ENCODE measurements at regions not wholly inside any gene's neighbourhood (a gene's known extent, or its start where the extent isn't known, plus 50 kb on each side); places are given as distances from the start of the nearest gene placed in this dataset.
"Not testable (repeated sequence)": the region's sequence is repeated elsewhere in the genome, so short reads cannot be mapped to it uniquely, and the experiment has no call there.

DNA sequence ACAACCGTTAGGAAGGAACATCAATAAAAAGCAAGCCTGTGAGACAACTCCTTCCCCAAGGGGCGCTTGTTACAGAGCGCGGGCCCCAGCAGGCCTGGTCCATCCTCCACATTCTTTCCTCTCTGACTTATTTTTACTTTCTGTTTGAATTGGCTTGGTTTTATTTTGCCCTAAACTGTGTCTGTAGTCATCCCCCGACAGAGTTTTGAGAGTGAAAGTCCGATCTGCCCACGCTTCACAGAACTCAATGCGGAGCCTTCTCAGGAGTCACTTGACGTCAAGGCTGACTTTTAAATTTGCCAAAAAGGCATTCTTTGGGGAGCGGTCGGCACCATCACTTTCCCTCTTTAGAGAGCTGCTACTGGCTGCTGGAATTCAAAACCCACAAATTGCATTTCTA lies 150.1 kb upstream of the KLF6 start:
- DNase-seq (ENCODE audit: low read depth in 2 of 2), result peak in 1 of 2 donors; percentile 46

DNA sequence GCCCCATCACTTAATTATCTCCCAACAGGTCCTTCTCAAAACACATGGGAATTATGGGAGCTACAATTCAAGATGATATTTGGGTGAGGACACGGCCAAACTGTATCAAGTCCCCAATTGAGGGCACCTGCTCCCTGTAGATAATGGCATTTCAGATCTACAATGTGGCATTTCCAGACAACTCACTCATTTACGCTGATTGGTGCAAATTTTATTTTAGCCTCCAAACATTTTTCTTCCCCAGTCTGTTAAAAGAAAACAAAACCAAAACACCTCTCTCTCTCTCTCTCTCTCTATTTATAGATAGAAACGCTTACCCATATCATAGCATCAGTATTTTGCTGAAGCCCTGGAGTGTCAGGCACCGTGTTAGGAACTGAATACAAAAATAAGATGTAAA lies 148.7 kb upstream of the KLF6 start:
- no peak for DNase-seq (ENCODE audit: low read depth in 2 of 2)

DNA sequence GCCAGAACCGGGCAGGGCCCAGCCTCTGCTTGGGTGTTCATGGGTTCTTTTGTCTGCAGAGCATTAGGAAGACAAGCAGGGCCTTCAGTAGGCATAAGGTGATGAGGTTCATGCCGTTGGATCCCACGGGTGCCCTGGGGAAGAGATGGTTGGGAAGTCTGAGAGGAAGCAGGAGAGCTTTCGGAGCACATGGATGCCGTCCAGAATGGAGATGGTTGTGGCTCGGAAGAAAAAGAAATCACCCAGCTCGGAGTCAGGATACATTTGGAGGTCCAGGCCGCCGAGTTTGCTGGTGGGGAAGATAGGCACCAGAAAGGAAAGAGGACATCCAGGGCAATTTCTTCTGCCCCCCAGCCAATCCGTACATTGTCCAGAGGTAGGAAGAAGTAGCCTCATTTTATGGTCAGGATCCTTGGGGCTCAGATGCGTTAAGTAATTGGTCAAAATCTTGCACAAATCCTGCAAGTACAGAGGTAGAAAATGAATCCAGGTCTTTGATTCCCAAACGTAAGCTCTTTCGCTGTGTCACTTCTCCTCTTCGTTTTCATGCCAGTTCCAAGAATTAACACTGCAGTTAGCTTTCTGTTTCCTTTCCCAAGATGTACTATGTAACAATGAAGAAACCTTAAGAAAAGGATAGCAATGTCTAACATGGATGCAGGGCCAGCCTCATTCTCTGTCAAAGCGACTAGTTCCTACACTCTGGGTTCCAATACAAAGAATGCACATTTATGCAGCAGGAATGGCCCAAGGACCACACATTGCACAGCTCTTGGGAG lies 147.8 kb upstream of the KLF6 start:
- DNase-seq (ENCODE audit: low read depth in 2 of 2), result no peak

DNA sequence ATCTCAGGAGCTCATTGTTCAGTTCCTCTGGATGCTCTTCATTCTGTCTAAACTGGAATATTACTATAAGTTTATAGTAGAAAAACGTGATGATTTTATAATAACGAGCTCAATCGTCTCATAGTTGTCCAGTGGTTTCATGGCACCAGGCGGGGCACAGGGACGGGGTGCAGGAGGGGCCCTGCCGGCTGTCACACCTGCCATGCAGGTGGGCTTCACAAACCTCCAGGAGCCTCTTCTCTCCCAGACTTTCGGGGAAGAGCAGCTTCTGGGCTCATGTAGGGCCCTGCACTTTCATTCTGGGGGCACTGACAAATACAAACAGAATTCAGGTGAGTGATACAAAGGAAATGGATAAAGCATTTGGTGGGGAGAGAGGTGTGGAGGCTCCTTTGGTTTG lies 146.9 kb upstream of the KLF6 start:
- DNase-seq (ENCODE audit: low read depth in 2 of 2), result no peak

DNA sequence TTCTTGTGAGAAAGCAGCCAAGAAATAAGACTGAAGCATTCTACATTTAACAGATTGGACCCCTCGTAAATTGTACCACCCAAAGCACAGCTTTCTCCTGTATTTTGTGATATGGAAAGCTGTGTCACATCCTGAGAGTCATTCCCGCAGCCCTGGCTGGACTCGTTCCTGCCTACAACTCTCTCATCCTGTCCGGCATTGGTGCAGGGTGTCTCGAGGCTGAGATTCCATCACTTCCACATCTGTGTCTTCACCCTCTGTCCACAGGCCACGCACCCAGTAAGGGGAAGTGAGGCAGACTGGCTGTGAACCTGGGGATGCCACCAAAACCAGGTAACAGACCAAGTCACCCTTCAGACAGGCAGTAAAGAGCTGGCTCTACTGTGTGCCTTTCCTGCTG lies 146.2 kb upstream of the KLF6 start:
- no peak for DNase-seq (ENCODE audit: low read depth in 2 of 2)

DNA sequence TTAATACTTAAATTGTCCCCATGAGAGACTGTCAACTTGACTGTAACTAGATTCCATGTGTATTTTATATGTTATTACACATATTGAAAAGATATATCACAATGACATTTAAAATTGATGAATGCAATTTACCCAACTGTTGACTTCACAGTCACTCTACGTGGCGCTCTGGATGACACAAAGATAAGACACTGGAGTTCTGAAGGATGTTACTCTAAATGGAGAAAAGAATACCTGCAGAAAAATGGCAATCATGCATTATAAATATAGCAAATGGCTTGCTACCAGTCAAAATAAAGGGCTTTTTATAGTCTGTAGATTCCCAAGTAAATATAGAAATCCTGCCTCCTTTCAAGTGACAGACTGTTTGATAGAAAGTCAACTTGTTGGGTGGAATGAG lies 143.6 kb upstream of the KLF6 start:
- no peak for DNase-seq (ENCODE audit: low read depth in 2 of 2)

DNA sequence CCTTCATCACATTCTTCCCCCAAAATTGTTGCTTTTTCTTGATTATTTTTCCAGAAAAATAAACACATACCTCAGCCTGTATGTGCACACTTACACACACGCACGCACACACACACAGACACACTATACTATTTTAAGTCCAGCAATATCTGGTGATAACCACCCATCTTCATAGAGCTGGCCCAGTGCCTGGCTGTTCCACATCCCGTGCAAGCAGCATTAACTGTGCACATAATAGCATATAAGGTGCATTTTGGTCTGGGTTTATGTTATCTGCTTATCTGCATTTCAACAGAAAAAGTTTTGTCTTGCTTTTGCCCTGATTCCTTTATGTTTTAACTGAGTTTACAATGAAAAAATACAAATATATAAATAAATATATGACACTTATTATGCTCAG lies 143.1 kb upstream of the KLF6 start:
- DNase-seq (ENCODE audit: low read depth in 2 of 2), result no peak

DNA sequence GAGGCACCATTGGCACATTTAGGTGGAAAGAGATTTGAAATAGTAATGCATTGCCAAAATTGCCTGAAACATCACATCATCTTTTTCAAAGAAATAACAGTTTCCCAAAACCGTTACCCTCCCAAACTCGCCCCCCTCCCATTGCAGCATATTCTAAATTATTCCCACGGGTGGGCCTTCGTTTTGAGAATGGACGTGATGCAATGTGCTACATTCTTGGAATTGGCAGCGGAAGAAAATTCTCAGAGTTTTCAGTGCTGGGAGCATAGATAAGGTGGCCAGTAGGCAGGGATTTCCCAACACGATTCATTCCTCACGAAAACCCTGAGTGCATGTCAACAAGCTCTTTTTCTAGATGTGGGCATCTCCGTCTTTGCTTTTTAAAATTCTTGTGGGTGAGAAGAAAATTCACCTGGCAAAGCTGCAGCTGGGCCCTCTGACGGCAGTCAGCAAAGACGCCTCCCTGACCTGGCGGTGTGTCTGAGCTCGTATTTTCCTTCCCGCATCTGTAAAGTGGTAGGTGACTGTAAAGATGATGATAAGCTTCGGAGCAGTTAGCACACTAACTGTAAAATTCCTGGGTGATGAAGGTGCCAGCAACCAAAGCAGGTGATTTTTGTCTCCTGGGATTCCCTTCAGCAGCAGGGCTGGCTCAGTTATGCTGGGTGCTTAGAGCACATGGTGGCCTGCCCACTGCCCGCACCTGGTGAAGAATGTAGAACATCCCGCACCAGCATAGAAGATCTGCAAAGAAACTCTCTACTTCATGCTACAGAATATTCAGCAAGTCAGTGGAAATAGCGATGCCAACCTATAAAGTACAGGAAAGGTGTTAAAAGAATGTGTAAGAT lies 141.9 kb upstream of the KLF6 start:
- DNase-seq (ENCODE audit: low read depth in 2 of 2), result no peak

DNA sequence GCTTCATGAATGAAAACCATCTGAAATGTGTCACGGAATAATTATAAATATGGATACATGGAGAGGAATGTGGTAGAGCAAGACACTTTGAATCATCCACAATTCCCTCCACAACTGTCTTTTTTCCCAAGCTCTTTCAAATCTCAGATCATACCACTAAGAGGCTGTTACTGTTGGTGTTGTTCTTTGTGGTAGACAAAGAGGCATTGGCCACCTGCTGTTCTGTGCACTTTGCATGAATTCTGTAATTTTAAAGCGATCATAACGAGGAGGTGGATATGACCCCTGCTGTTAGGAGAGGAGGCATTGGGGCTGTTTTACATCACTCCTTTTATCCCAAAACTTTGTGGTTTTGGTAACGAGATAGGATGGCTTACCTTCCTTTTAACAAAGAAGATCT lies 141.2 kb upstream of the KLF6 start:
- DNase-seq (ENCODE audit: low read depth in 2 of 2), result no peak

DNA sequence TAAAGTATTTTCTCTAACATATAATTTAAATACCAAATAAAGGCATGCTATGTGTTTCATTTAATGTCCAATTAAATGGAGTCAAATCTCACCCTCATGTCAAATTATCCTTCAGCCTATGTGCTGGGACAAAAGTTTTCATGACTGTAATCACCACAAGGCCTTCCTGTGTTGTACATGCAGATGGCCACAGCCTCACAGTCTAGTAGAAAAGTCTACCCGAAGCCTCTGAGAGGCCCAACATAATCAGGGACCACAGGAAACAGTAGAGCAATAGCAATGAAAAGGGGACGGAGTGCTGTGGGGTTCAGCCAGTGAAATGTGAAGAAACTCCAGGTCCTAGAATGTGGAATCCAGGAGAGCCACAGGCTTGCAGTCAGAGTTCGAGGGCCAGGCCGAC lies 140.2 kb upstream of the KLF6 start:
- no peak for DNase-seq (ENCODE audit: low read depth in 2 of 2)

DNA sequence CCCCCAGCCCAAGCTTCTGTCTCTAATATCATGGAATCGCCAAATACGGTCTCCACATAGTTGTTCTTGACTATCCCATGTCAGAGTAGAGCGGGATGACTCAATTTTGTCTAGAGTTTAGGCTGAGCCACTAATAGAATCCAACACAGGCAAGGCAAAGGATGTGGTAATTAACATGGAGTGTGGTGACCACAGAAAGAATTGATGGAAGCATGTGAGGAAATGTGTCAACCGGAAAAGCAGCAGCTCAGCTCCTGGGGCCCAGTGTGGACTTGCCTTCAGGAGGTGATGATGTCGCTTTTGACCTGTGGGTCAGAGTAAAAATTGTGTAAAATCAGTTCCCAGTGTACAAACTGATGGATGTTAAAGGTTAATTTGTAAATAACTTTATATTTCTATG lies 139.3 kb upstream of the KLF6 start:
- no peak for DNase-seq (ENCODE audit: low read depth in 2 of 2)

DNA sequence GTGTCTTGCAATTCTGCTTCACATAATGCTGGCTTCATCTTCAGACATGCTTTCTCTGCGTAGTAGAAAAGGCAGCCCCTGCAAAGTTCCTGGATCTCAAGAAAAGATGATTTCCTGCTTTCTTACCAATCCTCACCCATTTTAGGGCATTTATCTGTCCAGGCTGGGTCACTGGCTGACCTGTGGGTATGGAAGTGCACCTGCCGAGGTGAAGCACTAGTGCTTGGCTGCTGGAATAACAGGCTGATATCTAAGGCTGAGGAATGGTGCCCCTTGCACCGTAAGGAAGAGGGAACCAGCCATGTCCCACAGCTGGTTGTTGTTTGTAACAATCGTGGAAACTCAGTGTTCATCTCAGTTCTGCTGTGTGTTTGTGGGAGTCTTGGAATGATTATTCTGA lies 138.0 kb upstream of the KLF6 start:
- no peak for DNase-seq (ENCODE audit: low read depth in 2 of 2)

DNA sequence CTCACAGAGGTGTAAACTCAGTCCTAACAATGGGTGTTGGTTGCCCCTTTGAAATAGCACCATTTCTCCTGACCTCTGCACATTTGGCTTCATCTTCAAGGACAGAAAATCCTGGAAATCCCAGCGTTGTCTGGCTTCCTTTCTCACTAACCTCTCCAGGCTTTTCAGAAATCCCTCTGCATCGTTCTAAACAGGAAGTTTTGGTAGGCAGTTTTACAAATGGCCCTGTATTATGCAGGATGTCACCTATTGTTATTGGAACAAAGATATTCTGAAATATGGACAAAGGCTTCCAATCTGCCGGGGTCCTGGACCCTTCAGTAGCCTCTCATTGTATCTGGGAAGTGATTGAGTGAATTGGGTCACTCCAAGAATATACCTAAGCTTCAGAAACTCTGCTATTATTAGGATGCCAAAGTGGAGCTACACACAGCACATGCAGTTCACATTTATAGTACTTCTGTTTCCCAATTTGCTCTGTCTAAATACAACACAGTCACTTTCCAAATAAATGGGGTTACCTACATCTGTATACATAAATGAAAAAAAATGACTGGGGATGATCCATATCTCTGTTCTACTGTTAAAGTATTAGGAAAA lies 134.8 kb upstream of the KLF6 start:
- DNase-seq (ENCODE audit: low read depth in 2 of 2), result no peak

DNA sequence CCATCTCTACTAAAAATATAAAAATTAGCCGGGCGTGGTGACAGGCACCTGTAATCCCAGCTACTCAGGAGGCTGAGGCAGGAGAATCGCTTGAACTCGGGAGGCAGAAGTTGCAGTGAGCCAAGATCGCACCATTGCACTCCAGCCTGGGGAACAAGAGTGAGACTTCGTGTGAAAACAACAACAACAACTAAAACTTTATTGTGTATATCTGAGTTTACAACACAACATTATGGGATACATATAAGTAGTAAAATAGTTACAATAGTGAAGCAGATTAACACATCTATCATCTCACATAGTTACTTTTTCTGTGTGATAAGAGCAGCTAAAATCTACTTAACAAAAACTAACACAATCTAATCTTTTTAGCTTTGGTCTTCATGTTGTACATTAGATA lies 132.4 kb upstream of the KLF6 start:
- not testable (repeated sequence) for DNase-seq (ENCODE audit: low read depth in 2 of 2)

DNA sequence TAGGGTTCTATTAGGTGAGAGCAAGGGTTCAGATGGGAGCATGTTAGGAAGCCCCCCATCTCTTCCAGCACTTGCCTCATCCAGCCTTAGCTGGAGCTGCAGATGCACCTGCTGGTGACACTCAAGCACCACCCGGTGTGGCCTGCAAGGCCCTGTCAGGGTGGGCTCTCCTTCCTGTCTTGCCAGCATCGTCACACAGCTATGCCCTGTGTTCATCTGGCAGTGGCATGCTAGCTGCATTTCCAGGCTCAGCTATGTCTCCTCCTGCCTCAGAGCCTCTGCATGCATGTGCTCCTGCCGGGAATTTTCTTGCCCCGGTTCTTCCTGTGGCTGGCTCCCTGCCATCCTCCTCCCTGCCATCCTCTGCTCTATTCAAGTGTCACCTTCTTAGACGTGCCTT lies 129.7 kb upstream of the KLF6 start:
- DNase-seq (ENCODE audit: low read depth in 2 of 2), result no peak

DNA sequence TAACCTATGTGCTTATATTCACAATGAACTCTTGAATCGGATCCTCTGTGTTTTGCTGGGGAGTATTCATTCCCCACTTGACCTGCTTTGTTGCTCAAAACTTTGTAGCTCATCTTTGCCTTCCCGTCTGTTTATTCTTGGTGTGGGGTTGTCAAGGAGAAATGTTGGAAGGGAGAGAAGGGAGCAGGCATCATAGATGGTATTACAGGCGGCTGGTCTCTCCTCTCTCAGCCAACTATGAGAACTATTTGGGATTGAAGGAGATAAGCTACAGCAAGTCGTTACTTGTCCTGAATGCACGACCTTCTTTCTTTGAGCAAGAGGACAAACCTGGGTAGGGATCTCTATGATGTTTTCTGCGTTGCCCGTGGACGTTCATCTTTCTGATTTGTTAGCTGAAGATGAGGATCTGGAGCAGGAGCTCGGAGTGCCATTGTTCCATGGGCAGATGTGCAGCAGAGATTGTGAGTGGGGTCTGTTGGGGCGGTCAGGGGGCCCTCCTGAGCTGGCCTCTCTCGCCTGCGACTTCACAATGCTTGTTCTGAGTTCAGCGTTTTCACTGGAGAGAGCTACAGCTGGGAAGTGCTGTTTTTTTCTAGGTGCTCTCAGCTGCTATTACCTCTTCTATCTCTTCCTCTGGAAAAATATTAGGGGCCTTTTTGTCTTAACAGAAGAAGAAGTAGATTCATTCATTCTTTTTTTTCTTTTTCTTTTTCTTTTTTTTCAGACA lies 126.9 kb upstream of the KLF6 start:
- DNase-seq (ENCODE audit: low read depth in 2 of 2), result no peak

DNA sequence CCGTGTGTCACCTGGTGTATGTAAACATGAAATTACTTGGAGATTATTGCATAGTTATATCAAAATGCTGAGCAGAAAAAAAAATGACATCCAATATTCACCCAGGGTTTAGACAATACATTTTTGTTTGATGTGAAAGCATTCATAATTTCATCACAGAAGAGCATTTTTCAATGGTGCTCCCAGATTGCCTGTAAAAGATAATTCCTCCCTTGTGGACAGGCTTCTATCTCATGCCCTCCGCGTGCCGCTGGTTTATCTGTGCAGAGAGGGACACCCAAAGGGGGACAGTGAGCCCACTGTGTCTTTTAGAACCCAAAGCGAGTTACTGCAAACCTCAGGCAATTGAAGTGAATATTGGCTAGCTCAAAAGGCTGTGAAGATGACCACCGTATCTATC lies 126.2 kb upstream of the KLF6 start:
- no peak for DNase-seq (ENCODE audit: low read depth in 2 of 2)

DNA sequence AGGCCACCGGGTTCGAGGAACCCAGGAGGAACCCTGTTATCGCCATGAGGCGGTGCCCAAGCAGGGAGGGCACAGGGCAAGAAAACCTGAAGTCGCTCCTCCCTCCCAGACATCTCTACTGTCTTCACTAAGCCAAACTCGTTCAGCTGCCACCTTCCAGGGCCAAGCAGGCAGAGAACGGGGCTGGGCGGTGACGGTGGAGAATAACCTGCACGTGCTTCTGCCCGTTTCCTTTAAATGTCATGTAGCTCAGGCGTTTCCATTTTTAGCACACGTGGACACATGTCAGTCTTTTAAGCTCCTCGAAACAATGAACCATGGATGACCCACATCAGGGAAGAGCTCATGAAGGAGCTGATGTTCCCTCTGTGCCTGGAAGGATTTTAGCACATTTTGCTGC lies 124.3 kb upstream of the KLF6 start:
- DNase-seq (ENCODE audit: low read depth in 2 of 2), result no peak

DNA sequence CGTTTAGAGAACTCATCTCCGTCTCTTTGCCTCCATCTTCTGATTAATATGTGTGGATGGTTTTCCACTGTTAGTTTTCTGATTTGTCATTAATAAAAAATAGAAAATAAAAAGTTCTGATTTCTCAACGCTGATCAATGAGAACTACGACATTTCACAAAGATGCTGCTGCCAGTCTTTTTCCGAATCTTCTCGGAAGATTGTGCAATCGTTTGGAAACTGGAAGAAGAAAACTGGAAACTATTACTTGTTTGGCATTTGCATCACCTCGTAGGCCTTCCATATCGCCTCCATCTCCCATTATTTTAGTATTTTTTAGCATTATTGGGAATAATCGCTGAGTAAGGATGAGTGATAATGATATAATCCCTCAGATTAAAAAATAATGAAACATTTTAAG lies 123.2 kb upstream of the KLF6 start:
- no peak for DNase-seq (ENCODE audit: low read depth in 2 of 2)

DNA sequence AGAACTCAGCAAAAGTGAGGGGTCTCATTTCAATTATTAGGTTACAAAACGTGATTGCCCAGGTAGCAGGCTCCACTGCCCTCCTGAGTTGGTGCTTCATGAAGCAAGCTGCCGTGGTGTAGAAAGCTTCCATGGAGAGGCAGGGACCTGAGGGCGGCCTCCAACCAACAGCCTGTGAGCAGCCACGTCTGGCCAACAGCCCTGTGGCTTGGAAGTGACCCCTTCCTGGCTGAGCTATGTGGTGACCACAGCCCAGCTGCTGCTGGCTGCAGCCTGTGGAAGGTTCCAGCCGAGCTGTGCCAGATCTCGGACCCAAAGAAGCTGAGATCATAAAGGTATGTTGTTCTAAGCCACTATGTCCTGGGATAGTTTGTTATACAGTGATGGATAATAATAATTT lies 122.5 kb upstream of the KLF6 start:
- DNase-seq (ENCODE audit: low read depth in 2 of 2), result no peak

DNA sequence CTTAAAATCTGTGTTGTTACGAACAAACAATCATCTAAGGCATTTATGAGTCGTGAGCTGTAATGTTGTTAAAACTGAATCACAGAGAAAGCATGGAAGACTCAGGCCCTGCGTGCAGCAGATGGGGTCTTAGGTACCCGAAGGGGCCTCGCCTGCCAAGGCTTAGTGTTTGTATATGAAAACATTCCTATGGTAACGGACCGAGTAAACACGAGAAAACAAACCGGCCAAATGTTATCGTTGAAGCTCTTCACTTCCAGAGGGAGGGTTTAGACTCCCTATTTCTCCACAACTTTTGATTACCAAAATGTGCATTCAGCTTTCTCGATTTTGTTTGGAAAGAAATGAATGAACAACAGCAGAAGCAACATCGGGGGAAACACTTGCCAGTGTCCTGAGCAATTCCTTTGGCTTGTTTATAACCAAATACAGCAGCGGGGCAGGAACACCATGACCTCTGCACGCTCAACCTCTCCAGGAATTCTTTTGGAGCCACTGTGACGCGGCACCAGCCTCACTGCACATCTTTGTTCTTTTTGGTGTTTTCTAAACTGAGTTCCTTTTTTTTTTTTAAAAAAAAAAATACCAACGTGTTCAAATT lies 121.6 kb upstream of the KLF6 start:
- no peak for DNase-seq (ENCODE audit: low read depth in 2 of 2)

DNA sequence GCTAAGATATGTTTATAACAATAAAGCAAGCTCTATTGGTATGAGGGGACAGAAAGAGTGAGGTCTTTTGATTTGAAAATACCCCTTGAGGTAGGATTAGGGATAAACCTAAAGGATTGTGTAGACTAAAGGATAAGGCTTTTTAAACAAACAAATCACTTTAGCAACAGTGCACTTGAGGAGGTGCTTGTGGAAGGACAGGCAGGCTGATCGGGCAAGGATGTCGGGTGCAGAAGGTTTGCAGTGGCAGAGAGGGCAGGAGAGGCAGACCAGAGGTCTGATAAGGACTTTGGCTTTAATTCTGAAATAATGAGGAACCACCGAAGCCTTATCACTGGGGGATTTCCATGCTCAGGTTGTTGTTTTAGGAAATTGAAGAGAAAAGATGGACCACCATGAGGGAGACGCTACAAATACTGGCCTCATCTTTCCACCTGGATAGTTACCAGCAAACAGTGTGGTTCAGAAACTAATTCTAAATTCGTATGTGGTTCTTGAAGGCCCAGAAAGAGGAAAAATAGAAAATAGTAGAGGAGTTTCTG lies 119.5 kb upstream of the KLF6 start:
- no peak for DNase-seq (ENCODE audit: low read depth in 2 of 2)
